Natural killer cell (primary cell): ENCODE measurements at regions not wholly inside any gene's neighbourhood (a gene's known extent, or its start where the extent isn't known, plus 50 kb on each side); places are given as distances from the start of the nearest gene placed in this dataset.

Source experiments
- ATAC-seq, 3 donors: fragments of 150-1000 bp in 2 of 3; fragments of 200-7000 bp in 1 of 3; cut with Tn5 transposase; 1 replicate in 1 of 3; 2 replicates in 2 of 3; pipeline ENCODE4 v1.10.0; 2021; ENCODE audit warnings: mild to moderate bottlenecking in 2 of 3, moderate library complexity in 2 of 3
- DNase-seq, 2 donors: peaks; one replicate each; pipeline versions ENCODE4 v3.0.0 to v3.0.0-alpha.2; 2013 to 2021; ENCODE audit warnings: mixed read lengths in 1 of 2
- H3K27ac ChIP-seq: one replicate; pipeline ENCODE4 v1.5.1; 2013; ENCODE audit warnings: mild to moderate bottlenecking, low read length
- H3K27me3 ChIP-seq: one replicate; pipeline ENCODE4 v1.6.1; 2013; ENCODE audit warnings: low read length; ENCODE audit not compliant: control insufficient read depth, insufficient read depth
- H3K36me3 ChIP-seq: one replicate; pipeline ENCODE4 v1.6.1; 2013; ENCODE audit warnings: low read length; ENCODE audit not compliant: control insufficient read depth, insufficient read depth
- H3K4me1 ChIP-seq: one replicate; pipeline ENCODE4 v1.6.1; 2013; ENCODE audit warnings: low read length; ENCODE audit not compliant: control insufficient read depth, insufficient read depth
- H3K4me3 ChIP-seq: one replicate; pipeline ENCODE4 v1.5.1; 2013; ENCODE audit warnings: low read length
- H3K9me3 ChIP-seq: one replicate; pipeline ENCODE4 v1.6.1; 2013; ENCODE audit warnings: low read length; ENCODE audit not compliant: control insufficient read depth, insufficient read depth
- H3K27ac Mint-ChIP-seq, 2 donors: one replicate each; pipeline ENCODE4 v1.8.0; 2022; ENCODE audit warnings: mild to moderate bottlenecking in 2 of 2, mixed read lengths in 2 of 2, moderate library complexity in 1 of 2
- H3K27me3 Mint-ChIP-seq, 2 donors: one replicate each; pipeline ENCODE4 v1.8.0; 2022; ENCODE audit warnings: low read depth in 2 of 2, mixed read lengths in 2 of 2
- H3K36me3 Mint-ChIP-seq: one replicate; pipeline ENCODE4 v1.8.0; 2022; ENCODE audit warnings: mixed read lengths
- H3K4me1 Mint-ChIP-seq, 2 donors: one replicate each; pipeline ENCODE4 v1.8.0; 2022; ENCODE audit warnings: mixed read lengths in 2 of 2
- H3K4me3 Mint-ChIP-seq: one replicate; pipeline ENCODE4 v1.8.0; 2022; ENCODE audit warnings: mild to moderate bottlenecking, moderate library complexity, mixed read lengths
- H3K9me3 Mint-ChIP-seq, 2 donors: one replicate each; pipeline ENCODE4 v1.8.0; 2022; ENCODE audit warnings: mixed read lengths in 2 of 2
- CTCF ChIP-seq: fragments of 200-600 bp; IDR thresholded peaks from one replicate; pipeline ENCODE4 v1.8.0; 2022; ENCODE audit warnings: antibody characterized with exemption
- WGBS: methylation state at CpG from one replicate; pipeline ENCODE4 v1.1.7; 2013; ENCODE audit warnings: missing lambda C conversion rate; ENCODE audit not compliant: insufficient coverage; 5-methylcytosine and 5-hydroxymethylcytosine counted together
- intact Hi-C: fragments of 100-400 bp; cut with micrococcal nuclease; formaldehyde crosslinking; loops from one replicate; pipeline ENCODE4 v1.14.2; 2022

GRCh38 chr9:135287627-135288026 is 192.0 kb upstream of the PPP1R26 start:
- Histone ChIP-seq H3K27ac (no peak overlapping the region), H3K4me1 (no peaks in the 10 kb centered on the region), H3K4me3 (no peak overlapping the region), H3K27me3 (no peaks in the 10 kb centered on the region), H3K9me3 (no peaks in the 10 kb centered on the region), H3K36me3 (no peaks in the 10 kb centered on the region)
- no peak overlapping the region for H3K27ac Mint-ChIP-seq
- TF ChIP-seq CTCF, result no peak
- no peak overlapping the region for H3K4me3 Mint-ChIP-seq
- peaks cover 9 to 25% of the 10 kb centered on the region in 2 donors for H3K27me3 Mint-ChIP-seq
- peaks cover 0 to 3% of the 10 kb centered on the region in 2 donors for H3K9me3 Mint-ChIP-seq
- intact Hi-C loops, result no loop called here
- WGBS, result 76% methylated on average over 16 of the region's 16 CpGs
- DNase-seq (no peak), ATAC-seq (no peak)
- no peaks in the 10 kb centered on the region for H3K36me3 Mint-ChIP-seq
- H3K4me1 Mint-ChIP-seq, result no peaks in the 10 kb centered on the region

- Mint-ChIP-seq H3K27ac (no peak overlapping the region), H3K4me3 (no peak overlapping the region), H3K4me1 (no peaks in the 10 kb centered on the region), H3K27me3 (peaks cover 9 to 25% of the 10 kb centered on the region in 2 donors), H3K9me3 (peaks cover 0 to 3% of the 10 kb centered on the region in 2 donors), H3K36me3 (no peaks in the 10 kb centered on the region)
- no peak overlapping the region for H3K27ac ChIP-seq
- no peak overlapping the region for H3K4me3 ChIP-seq
- no peaks in the 10 kb centered on the region for H3K4me1 ChIP-seq
- no peak for ATAC-seq
- WGBS, result 89% methylated on average over 24 of the region's 24 CpGs
- no peaks in the 10 kb centered on the region for H3K27me3 ChIP-seq
- no peak for TF ChIP-seq CTCF
- H3K36me3 ChIP-seq, result no peaks in the 10 kb centered on the region
- intact Hi-C loops, result no loop called here
- no peaks in the 10 kb centered on the region for H3K9me3 ChIP-seq
- no peak for DNase-seq
These were observed 191.5 kb upstream of the PPP1R26 start for GRCh38 chr9:135288054-135288453.

- no peaks in the 10 kb centered on the region for H3K36me3 ChIP-seq
- DNase-seq (no peak), ATAC-seq (no peak)
- TF ChIP-seq CTCF, result no peak
- no peaks in the 10 kb centered on the region for H3K4me1 Mint-ChIP-seq
- H3K27me3 ChIP-seq, result no peaks in the 10 kb centered on the region
- peaks cover 0 to 3% of the 10 kb centered on the region in 2 donors for H3K9me3 Mint-ChIP-seq
- no peak overlapping the region for H3K27ac Mint-ChIP-seq
- 61% methylated on average over 17 of the region's 17 CpGs for WGBS
- H3K27ac ChIP-seq, result no peak overlapping the region
- no peaks in the 10 kb centered on the region for H3K9me3 ChIP-seq
- no peak overlapping the region for H3K4me3 Mint-ChIP-seq
- no peak overlapping the region for H3K4me3 ChIP-seq
- intact Hi-C loops, result no loop called here
- no peaks in the 10 kb centered on the region for H3K36me3 Mint-ChIP-seq
- peaks cover 12 to 25% of the 10 kb centered on the region in 2 donors for H3K27me3 Mint-ChIP-seq
- no peaks in the 10 kb centered on the region for H3K4me1 ChIP-seq
These were observed 190.5 kb upstream of the PPP1R26 start for GRCh38 chr9:135289081-135289491.

- Mint-ChIP-seq H3K27me3 (peaks cover 12 to 25% of the 10 kb centered on the region in 2 donors), H3K4me1 (no peaks in the 10 kb centered on the region), H3K9me3 (peaks cover 0 to 3% of the 10 kb centered on the region in 2 donors), H3K4me3 (no peak overlapping the region), H3K27ac (no peak overlapping the region), H3K36me3 (no peaks in the 10 kb centered on the region)
- H3K27me3 ChIP-seq, result no peaks in the 10 kb centered on the region
- no peak overlapping the region for H3K27ac ChIP-seq
- 72% methylated on average over 9 of the region's 9 CpGs for WGBS
- no peaks in the 10 kb centered on the region for H3K9me3 ChIP-seq
- H3K36me3 ChIP-seq, result no peaks in the 10 kb centered on the region
- ATAC-seq, result no peak
- intact Hi-C loops, result no loop called here
- no peak overlapping the region for H3K4me3 ChIP-seq
- TF ChIP-seq CTCF, result no peak
- no peak for DNase-seq
- H3K4me1 ChIP-seq, result no peaks in the 10 kb centered on the region
These were observed 189.5 kb upstream of the PPP1R26 start for GRCh38 chr9:135290086-135290485.
